Kidney capillary endothelial cell (primary cell): ENCODE measurements at regions not wholly inside any gene's neighbourhood (a gene's known extent, or its start where the extent isn't known, plus 50 kb on each side); places are given as distances from the start of the nearest gene placed in this dataset.
"Not testable (repeated sequence)": the region's sequence is repeated elsewhere in the genome, so short reads cannot be mapped to it uniquely, and the experiment has no call there.

Source experiments
- DNase-seq: peaks from one replicate; pipeline ENCODE4 v3.0.0-alpha.2; 2018; ENCODE audit warnings: low spot score

GRCh38 chrX:36650622-36651021, 357.5 kb upstream of the FAM47C start:
- DNase-seq: no peak

GRCh38 chrX:36683507-36683906, 324.7 kb upstream of the FAM47C start:
- no peak for DNase-seq

GRCh38 chrX:36684053-36684452, 324.1 kb upstream of the FAM47C start:
- no peak for DNase-seq

- no peak for DNase-seq
Observed at GRCh38 chrX:36721990-36722389, 286.2 kb upstream of the FAM47C start.

GRCh38 chrX:36753602-36754001, 254.6 kb upstream of the FAM47C start:
- no peak for DNase-seq

- no peak for DNase-seq
Observed at GRCh38 chrX:36787752-36788151, 220.4 kb upstream of the FAM47C start.

- no peak for DNase-seq
Observed at GRCh38 chrX:36803151-36803550, 205.0 kb upstream of the FAM47C start.

- no peak for DNase-seq
Observed at GRCh38 chrX:36804066-36804465, 204.1 kb upstream of the FAM47C start.

- DNase-seq: no peak
Observed at GRCh38 chrX:36844857-36845256, 163.3 kb upstream of the FAM47C start.

- no peak for DNase-seq
Observed at GRCh38 chrX:36847496-36847895, 160.7 kb upstream of the FAM47C start.

- no peak for DNase-seq
Observed at GRCh38 chrX:36849407-36849806, 158.8 kb upstream of the FAM47C start.

- DNase-seq: peak; percentile 9
Observed at GRCh38 chrX:36856849-36857248, 151.3 kb upstream of the FAM47C start.

GRCh38 chrX:36859231-36859630, 148.9 kb upstream of the FAM47C start:
- DNase-seq: no peak

- DNase-seq: no peak
Observed at GRCh38 chrX:36861601-36862000, 146.6 kb upstream of the FAM47C start.

GRCh38 chrX:36867143-36867542, 141.0 kb upstream of the FAM47C start:
- peak; percentile 40 for DNase-seq

- DNase-seq: no peak
Observed at GRCh38 chrX:36868592-36868991, 139.6 kb upstream of the FAM47C start.

GRCh38 chrX:36869457-36869856, 138.7 kb upstream of the FAM47C start:
- DNase-seq: no peak

- DNase-seq: no peak
Observed at GRCh38 chrX:36897690-36898089, 110.5 kb upstream of the FAM47C start.

GRCh38 chrX:36898301-36898700, 109.9 kb upstream of the FAM47C start:
- DNase-seq: peak; percentile 10

GRCh38 chrX:36904561-36904960, 103.6 kb upstream of the FAM47C start:
- DNase-seq: not testable (repeated sequence)

GRCh38 chrX:36908801-36909675, 99.1 kb upstream of the FAM47C start:
- peak; percentile 46 for DNase-seq

- DNase-seq: peak; percentile 0
Observed at GRCh38 chrX:36909676-36910030, 98.5 kb upstream of the FAM47C start.

- DNase-seq: no peak
Observed at GRCh38 chrX:36913551-36913950, 94.6 kb upstream of the FAM47C start.

GRCh38 chrX:36916941-36917340, 91.2 kb upstream of the FAM47C start:
- no peak for DNase-seq
